ENCODE measurements at regions not wholly inside any gene's neighbourhood (a gene's known extent, or its start where the extent isn't known, plus 50 kb on each side); places are given as distances from the start of the nearest gene placed in this dataset.
A peak's percentile ranks its signal among the peaks of the same experiment; 100 is the strongest.

DNA sequence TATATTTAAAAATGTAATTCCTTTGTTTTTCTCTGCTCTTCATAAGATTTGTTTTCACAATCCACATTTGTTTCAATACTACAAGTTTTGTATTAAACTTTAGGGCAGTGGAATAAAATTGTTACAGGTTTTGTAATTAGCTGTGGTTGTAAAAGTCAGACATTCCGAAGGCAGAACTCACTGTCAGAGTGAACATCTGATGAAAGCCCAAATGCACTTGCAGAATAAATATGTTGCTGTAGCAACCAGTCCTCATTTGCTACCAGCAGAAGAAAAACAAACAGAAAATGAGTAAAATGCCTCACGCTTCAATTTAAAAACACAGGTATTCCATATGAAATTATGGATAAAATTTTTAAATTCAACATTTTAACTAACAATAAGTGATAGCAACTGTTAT is 740.1 kb upstream of the FAM174A start:
- H2BK120ac ChIP-seq (ENCODE audit: low read depth, low read length) = no peak overlapping the region
- H2AFZ ChIP-seq (ENCODE audit: low read length) = peak overlapping the region; percentile 13
- H4K8ac ChIP-seq (ENCODE audit: low read depth, low read length) = no peak overlapping the region
- no peak overlapping the region for H3K4ac ChIP-seq (ENCODE audit: low read length)
- no peaks in the 10 kb centered on the region for H3K79me1 ChIP-seq (ENCODE audit: low read depth, low read length)
- DNase-seq (ENCODE audit: low spot score) = no peak
- H2BK5ac ChIP-seq (ENCODE audit: low read length) = no peak overlapping the region
- no peak overlapping the region for H3K18ac ChIP-seq (ENCODE audit: low read length)
- no peak overlapping the region for H3K27ac ChIP-seq (replicated peaks; ENCODE audit: low read length)
- WGBS, 2 donors (ENCODE audit: extremely low coverage in 2 of 2, insufficient read length in 2 of 2, insufficient replicate concordance in 1 of 2) = no CpG with 5 or more reads among the region's 2 CpGs
- no peak overlapping the region for H2BK12ac ChIP-seq (ENCODE audit: low read length)
- H4K91ac ChIP-seq (ENCODE audit: low read depth, low read length, poor library complexity) = no peak overlapping the region
- no peak overlapping the region for H3K14ac ChIP-seq (ENCODE audit: low read length)
- no peak overlapping the region for H3K4me2 ChIP-seq (ENCODE audit: insufficient read depth, low read length, poor library complexity, severe bottlenecking)
- no peaks in the 10 kb centered on the region for H3K27me3 ChIP-seq (ENCODE audit: control insufficient read depth in 3 of 3, insufficient read depth in 3 of 3, low read depth in 1 of 3, low read length in 3 of 3)
- no peak overlapping the region for H2AK5ac ChIP-seq (ENCODE audit: low read depth, low read length)
- H3K4me1 ChIP-seq (ENCODE audit: control insufficient read depth in 2 of 2, insufficient read depth in 1 of 2, low read depth in 1 of 2, low read length in 2 of 2) = peaks cover 0 to 5% of the 10 kb centered on the region in 2 donors
- no peak overlapping the region for H3K23ac ChIP-seq (ENCODE audit: low read depth, low read length, poor library complexity)
- no peak overlapping the region for H2BK15ac ChIP-seq (ENCODE audit: low read length)
- no peak overlapping the region for H3K4me3 ChIP-seq (ENCODE audit: low read length in 2 of 2)
- no peak overlapping the region for H3K9ac ChIP-seq (ENCODE audit: low read depth, low read length, poor library complexity)
- no peaks in the 10 kb centered on the region for H3K36me3 ChIP-seq (replicated peaks in 1 of 2; ENCODE audit: control insufficient read depth in 2 of 2, insufficient read depth in 2 of 2, low read length in 2 of 2)
- H3K9me3 ChIP-seq (replicated peaks in 1 of 2; ENCODE audit: control insufficient read depth in 2 of 2, insufficient read depth in 1 of 2, low read depth in 1 of 2, low read length in 2 of 2) = no peaks in the 10 kb centered on the region

DNA sequence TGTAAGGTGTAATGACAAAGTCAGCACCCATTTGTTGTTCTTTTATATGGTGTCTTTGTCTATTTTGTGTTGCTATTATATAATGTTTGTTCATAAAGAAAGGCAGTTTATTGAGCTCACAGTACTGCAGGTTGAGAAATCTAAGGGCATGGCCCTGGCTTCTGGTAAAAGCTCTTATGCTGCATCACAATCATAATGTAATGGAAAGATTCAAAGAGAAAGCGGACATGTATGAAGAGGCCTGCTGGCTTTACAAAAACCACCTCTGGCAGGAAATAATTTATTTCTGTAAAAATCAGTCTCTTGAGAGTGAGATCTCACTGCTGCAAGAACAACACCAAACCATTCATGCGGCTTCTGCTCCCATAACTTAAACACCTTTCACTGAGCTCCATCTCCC is 746.7 kb upstream of the FAM174A start:
- H2AFZ ChIP-seq (ENCODE audit: low read length) = no peak overlapping the region
- H3K14ac ChIP-seq (ENCODE audit: low read length) = no peak overlapping the region
- H2AK5ac ChIP-seq (ENCODE audit: low read depth, low read length) = no peak overlapping the region
- H2BK120ac ChIP-seq (ENCODE audit: low read depth, low read length) = no peak overlapping the region
- H3K18ac ChIP-seq (ENCODE audit: low read length) = no peak overlapping the region
- no peaks in the 10 kb centered on the region for H3K27me3 ChIP-seq (ENCODE audit: control insufficient read depth in 3 of 3, insufficient read depth in 3 of 3, low read depth in 1 of 3, low read length in 3 of 3)
- H2BK5ac ChIP-seq (ENCODE audit: low read length) = no peak overlapping the region
- H4K91ac ChIP-seq (ENCODE audit: low read depth, low read length, poor library complexity) = no peak overlapping the region
- no peak for DNase-seq (ENCODE audit: low spot score)
- no CpG with 5 or more reads among the region's 2 CpGs for WGBS, 2 donors (ENCODE audit: extremely low coverage in 2 of 2, insufficient read length in 2 of 2, insufficient replicate concordance in 1 of 2)
- no peaks in the 10 kb centered on the region for H3K36me3 ChIP-seq (replicated peaks in 1 of 2; ENCODE audit: control insufficient read depth in 2 of 2, insufficient read depth in 2 of 2, low read length in 2 of 2)
- H3K9me3 ChIP-seq (replicated peaks in 1 of 2; ENCODE audit: control insufficient read depth in 2 of 2, insufficient read depth in 1 of 2, low read depth in 1 of 2, low read length in 2 of 2) = no peaks in the 10 kb centered on the region
- no peak overlapping the region for H4K8ac ChIP-seq (ENCODE audit: low read depth, low read length)
- H3K4ac ChIP-seq (ENCODE audit: low read length) = no peak overlapping the region
- H3K79me1 ChIP-seq (ENCODE audit: low read depth, low read length) = no peaks in the 10 kb centered on the region
- no peak overlapping the region for H3K27ac ChIP-seq (replicated peaks; ENCODE audit: low read length)
- H3K4me2 ChIP-seq (ENCODE audit: insufficient read depth, low read length, poor library complexity, severe bottlenecking) = no peak overlapping the region
- no peak overlapping the region for H3K23ac ChIP-seq (ENCODE audit: low read depth, low read length, poor library complexity)
- no peaks in the 10 kb centered on the region for H3K4me1 ChIP-seq (ENCODE audit: control insufficient read depth in 2 of 2, insufficient read depth in 1 of 2, low read depth in 1 of 2, low read length in 2 of 2)
- H2BK12ac ChIP-seq (ENCODE audit: low read length) = no peak overlapping the region
- no peak overlapping the region for H3K4me3 ChIP-seq (ENCODE audit: low read length in 2 of 2)
- no peak overlapping the region for H3K9ac ChIP-seq (ENCODE audit: low read depth, low read length, poor library complexity)
- no peak overlapping the region for H2BK15ac ChIP-seq (ENCODE audit: low read length)

DNA sequence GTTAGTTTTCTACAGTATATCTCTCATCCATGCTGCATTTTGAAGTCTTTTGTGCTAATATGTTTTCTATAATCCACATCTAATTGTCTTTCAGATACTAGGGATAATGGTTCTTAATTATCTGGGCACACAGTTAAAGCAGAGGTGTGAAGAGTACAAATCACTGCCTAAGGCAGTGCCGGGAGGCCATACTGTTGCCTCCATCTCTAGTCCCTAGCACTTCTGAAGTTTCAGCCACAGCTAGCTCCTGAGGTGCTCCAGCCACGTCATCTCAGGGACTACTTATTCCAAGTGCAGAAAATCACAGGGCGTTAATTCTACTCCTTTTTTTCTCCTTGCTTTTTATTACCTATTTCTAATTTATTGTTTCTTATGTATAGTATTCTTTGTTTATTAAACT is 760.0 kb upstream of the FAM174A start:
- no CpG with 5 or more reads among the region's 3 CpGs for WGBS, 2 donors (ENCODE audit: extremely low coverage in 2 of 2, insufficient read length in 2 of 2, insufficient replicate concordance in 1 of 2)
- no peak overlapping the region for H2BK120ac ChIP-seq (ENCODE audit: low read depth, low read length)

DNA sequence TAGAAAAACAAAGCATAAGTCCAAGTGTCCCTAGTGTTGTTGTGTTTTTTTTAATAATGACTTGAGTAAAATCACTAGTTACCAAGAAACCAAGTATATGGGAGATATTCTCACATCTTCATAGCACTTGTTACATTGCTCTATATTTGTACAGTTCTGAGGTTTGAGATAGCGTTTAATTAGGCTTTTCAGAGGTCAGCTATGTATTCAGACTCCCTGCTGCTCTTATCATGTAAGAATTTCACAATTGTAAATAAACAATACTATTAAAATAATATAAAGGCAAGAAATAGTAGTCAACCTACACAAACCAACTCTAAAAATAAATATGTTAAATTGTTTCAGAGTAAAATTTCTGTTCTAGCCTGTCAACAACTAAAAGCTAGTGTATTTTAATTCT is 761.9 kb upstream of the FAM174A start:
- H3K36me3 ChIP-seq (replicated peaks in 1 of 2; ENCODE audit: control insufficient read depth in 2 of 2, insufficient read depth in 2 of 2, low read length in 2 of 2) = no peaks in the 10 kb centered on the region
- H3K79me1 ChIP-seq (ENCODE audit: low read depth, low read length) = no peaks in the 10 kb centered on the region
- no peak for DNase-seq (ENCODE audit: low spot score)
- H2BK12ac ChIP-seq (ENCODE audit: low read length) = no peak overlapping the region
- no peak overlapping the region for H2AK5ac ChIP-seq (ENCODE audit: low read depth, low read length)
- no peak overlapping the region for H3K18ac ChIP-seq (ENCODE audit: low read length)
- H3K23ac ChIP-seq (ENCODE audit: low read depth, low read length, poor library complexity) = no peak overlapping the region
- no peaks in the 10 kb centered on the region for H3K27me3 ChIP-seq (ENCODE audit: control insufficient read depth in 3 of 3, insufficient read depth in 3 of 3, low read depth in 1 of 3, low read length in 3 of 3)
- no CpG with 5 or more reads among the region's 1 CpG for WGBS, 2 donors (ENCODE audit: extremely low coverage in 2 of 2, insufficient read length in 2 of 2, insufficient replicate concordance in 1 of 2)
- no peak overlapping the region for H2BK5ac ChIP-seq (ENCODE audit: low read length)
- H3K4ac ChIP-seq (ENCODE audit: low read length) = no peak overlapping the region
- H3K4me3 ChIP-seq (ENCODE audit: low read length in 2 of 2) = no peak overlapping the region
- no peak overlapping the region for H3K27ac ChIP-seq (replicated peaks; ENCODE audit: low read length)
- no peak overlapping the region for H4K8ac ChIP-seq (ENCODE audit: low read depth, low read length)
- no peak overlapping the region for H3K14ac ChIP-seq (ENCODE audit: low read length)
- H2BK15ac ChIP-seq (ENCODE audit: low read length) = no peak overlapping the region
- no peak overlapping the region for H2BK120ac ChIP-seq (ENCODE audit: low read depth, low read length)
- H3K4me1 ChIP-seq (ENCODE audit: control insufficient read depth in 2 of 2, insufficient read depth in 1 of 2, low read depth in 1 of 2, low read length in 2 of 2) = no peaks in the 10 kb centered on the region
- H3K9me3 ChIP-seq (replicated peaks in 1 of 2; ENCODE audit: control insufficient read depth in 2 of 2, insufficient read depth in 1 of 2, low read depth in 1 of 2, low read length in 2 of 2) = no peaks in the 10 kb centered on the region
- no peak overlapping the region for H3K4me2 ChIP-seq (ENCODE audit: insufficient read depth, low read length, poor library complexity, severe bottlenecking)
- H3K9ac ChIP-seq (ENCODE audit: low read depth, low read length, poor library complexity) = no peak overlapping the region
- H4K91ac ChIP-seq (ENCODE audit: low read depth, low read length, poor library complexity) = no peak overlapping the region
- H2AFZ ChIP-seq (ENCODE audit: low read length) = no peak overlapping the region

More for the DNA sequence above, 760.0 kb upstream of the FAM174A start:
- Histone ChIP-seq H3K4me1 (ENCODE audit: control insufficient read depth in 2 of 2, insufficient read depth in 1 of 2, low read depth in 1 of 2, low read length in 2 of 2) (no peaks in the 10 kb centered on the region), H3K79me1 (ENCODE audit: low read depth, low read length) (no peaks in the 10 kb centered on the region), H2AK5ac (ENCODE audit: low read depth, low read length) (no peak overlapping the region), H3K4me2 (ENCODE audit: insufficient read depth, low read length, poor library complexity, severe bottlenecking) (no peak overlapping the region), H4K8ac (ENCODE audit: low read depth, low read length) (no peak overlapping the region), H3K27ac (replicated peaks; ENCODE audit: low read length) (no peak overlapping the region), H2AFZ (ENCODE audit: low read length) (no peak overlapping the region), H4K91ac (ENCODE audit: low read depth, low read length, poor library complexity) (no peak overlapping the region), H3K9me3 (replicated peaks in 1 of 2; ENCODE audit: control insufficient read depth in 2 of 2, insufficient read depth in 1 of 2, low read depth in 1 of 2, low read length in 2 of 2) (peaks cover 0 to 2% of the 10 kb centered on the region in 2 donors), H3K27me3 (ENCODE audit: control insufficient read depth in 3 of 3, insufficient read depth in 3 of 3, low read depth in 1 of 3, low read length in 3 of 3) (no peaks in the 10 kb centered on the region), H2BK5ac (ENCODE audit: low read length) (no peak overlapping the region), H2BK15ac (ENCODE audit: low read length) (no peak overlapping the region), H2BK12ac (ENCODE audit: low read length) (no peak overlapping the region), H3K4me3 (ENCODE audit: low read length in 2 of 2) (no peak overlapping the region), H3K9ac (ENCODE audit: low read depth, low read length, poor library complexity) (no peak overlapping the region), H3K36me3 (replicated peaks in 1 of 2; ENCODE audit: control insufficient read depth in 2 of 2, insufficient read depth in 2 of 2, low read length in 2 of 2) (no peaks in the 10 kb centered on the region), H3K23ac (ENCODE audit: low read depth, low read length, poor library complexity) (no peak overlapping the region), H3K18ac (ENCODE audit: low read length) (no peak overlapping the region), H3K14ac (ENCODE audit: low read length) (no peak overlapping the region), H3K4ac (ENCODE audit: low read length) (no peak overlapping the region)
- no peak for DNase-seq (ENCODE audit: low spot score)
